ENCODE measurements at regions not wholly inside any gene's neighbourhood (a gene's known extent, or its start where the extent isn't known, plus 50 kb on each side); places are given as distances from the start of the nearest gene placed in this dataset.

GRCh38 chr10:22875581-22875980 is 52.3 kb upstream of the ARMC3 start:
- TF ChIP-seq RARB (CRISPR knock-in tag; IDR thresholded peaks at IDR 0.05) (no peak), JUN (IDR thresholded peaks at IDR 0.05) (no peak), FOSL2 (IDR thresholded peaks at IDR 0.05) (no peak), FOSL2 (CRISPR knock-in tag; IDR thresholded peaks at IDR 0.05) (no peak), RNF2 (IDR thresholded peaks at IDR 0.05; ENCODE audit: borderline replicate concordance, low read depth) (no peak), HOXA7 (CRISPR knock-in tag; IDR thresholded peaks at IDR 0.05) (no peak), GATA3 (IDR thresholded peaks at IDR 0.05; ENCODE audit: borderline replicate concordance) (no peak), MAX (IDR thresholded peaks at IDR 0.05) (no peak), HOXB5 (CRISPR knock-in tag; IDR thresholded peaks at IDR 0.05) (no peak), EP300 (IDR thresholded peaks at IDR 0.05) (no peak), FOXS1 (CRISPR knock-in tag; IDR thresholded peaks at IDR 0.05) (no peak), MAFK (IDR thresholded peaks at IDR 0.05; ENCODE audit: partially characterized antibody) (no peak), MYC (IDR thresholded peaks at IDR 0.05; ENCODE audit: borderline replicate concordance, low read length) (no peak), PBX3 (IDR thresholded peaks at IDR 0.05) (no peak), EHMT2 (IDR thresholded peaks at IDR 0.05; ENCODE audit: low read depth) (no peak), ZFP36 (IDR thresholded peaks at IDR 0.05; ENCODE audit: borderline replicate concordance, partially characterized antibody) (no peak), CHD4 (IDR thresholded peaks at IDR 0.05; ENCODE audit: borderline replicate concordance) (no peak), NR3C1 (IDR thresholded peaks at IDR 0.05) (no peak)
- TF ChIP-seq, protein P1, sequence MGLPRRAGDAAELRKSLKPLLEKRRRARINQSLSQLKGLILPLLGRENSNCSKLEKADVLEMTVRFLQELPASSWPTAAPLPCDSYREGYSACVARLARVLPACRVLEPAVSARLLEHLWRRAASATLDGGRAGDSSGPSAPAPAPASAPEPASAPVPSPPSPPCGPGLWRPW (IDR thresholded peaks at IDR 0.05), result no peak
- TF ChIP-seq, protein P2, sequence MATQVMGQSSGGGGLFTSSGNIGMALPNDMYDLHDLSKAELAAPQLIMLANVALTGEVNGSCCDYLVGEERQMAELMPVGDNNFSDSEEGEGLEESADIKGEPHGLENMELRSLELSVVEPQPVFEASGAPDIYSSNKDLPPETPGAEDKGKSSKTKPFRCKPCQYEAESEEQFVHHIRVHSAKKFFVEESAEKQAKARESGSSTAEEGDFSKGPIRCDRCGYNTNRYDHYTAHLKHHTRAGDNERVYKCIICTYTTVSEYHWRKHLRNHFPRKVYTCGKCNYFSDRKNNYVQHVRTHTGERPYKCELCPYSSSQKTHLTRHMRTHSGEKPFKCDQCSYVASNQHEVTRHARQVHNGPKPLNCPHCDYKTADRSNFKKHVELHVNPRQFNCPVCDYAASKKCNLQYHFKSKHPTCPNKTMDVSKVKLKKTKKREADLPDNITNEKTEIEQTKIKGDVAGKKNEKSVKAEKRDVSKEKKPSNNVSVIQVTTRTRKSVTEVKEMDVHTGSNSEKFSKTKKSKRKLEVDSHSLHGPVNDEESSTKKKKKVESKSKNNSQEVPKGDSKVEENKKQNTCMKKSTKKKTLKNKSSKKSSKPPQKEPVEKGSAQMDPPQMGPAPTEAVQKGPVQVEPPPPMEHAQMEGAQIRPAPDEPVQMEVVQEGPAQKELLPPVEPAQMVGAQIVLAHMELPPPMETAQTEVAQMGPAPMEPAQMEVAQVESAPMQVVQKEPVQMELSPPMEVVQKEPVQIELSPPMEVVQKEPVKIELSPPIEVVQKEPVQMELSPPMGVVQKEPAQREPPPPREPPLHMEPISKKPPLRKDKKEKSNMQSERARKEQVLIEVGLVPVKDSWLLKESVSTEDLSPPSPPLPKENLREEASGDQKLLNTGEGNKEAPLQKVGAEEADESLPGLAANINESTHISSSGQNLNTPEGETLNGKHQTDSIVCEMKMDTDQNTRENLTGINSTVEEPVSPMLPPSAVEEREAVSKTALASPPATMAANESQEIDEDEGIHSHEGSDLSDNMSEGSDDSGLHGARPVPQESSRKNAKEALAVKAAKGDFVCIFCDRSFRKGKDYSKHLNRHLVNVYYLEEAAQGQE (IDR thresholded peaks at IDR 0.05), result no peak
- ChIA-PET CTCF (no interaction called here), POLR2A (no interaction called here)
- WGBS (ENCODE audit: missing lambda C conversion rate), result 25% methylated on average over 5 of the region's 5 CpGs
- Histone ChIP-seq H3K9me3 (no peaks in the 10 kb centered on the region), H3K4me1 (no peaks in the 10 kb centered on the region), H3K4me2 (no peak overlapping the region), H3K4me3 (no peak overlapping the region), H3K27ac (no peak overlapping the region)
- no peak for ATAC-seq
- no peak for FAIRE-seq
- DNase-seq (ENCODE audit: low read depth in 1 of 2, low spot score in 1 of 2), result no peak

GRCh38 chr10:22874189-22874854 is 53.5 kb upstream of the ARMC3 start:
- ChIA-PET POLR2A (no interaction called here), CTCF (interaction anchor here (1.6 kb wide), 1 partner anchor 8 kb away, joined by 4 read pairs; no protein-coding TSS in a partner anchor)
- DNase-seq (ENCODE audit: low read depth in 1 of 2, low spot score in 1 of 2) (no peak), FAIRE-seq (no peak), ATAC-seq (no peak)
- Histone ChIP-seq H3K27ac (no peak overlapping the region), H3K4me2 (no peak overlapping the region), H3K9me3 (no peaks in the 10 kb centered on the region), H3K4me3 (no peak overlapping the region), H3K4me1 (no peaks in the 10 kb centered on the region)
- TF ChIP-seq FOSL2 (IDR thresholded peaks at IDR 0.05) (no peak), FOSL2 (CRISPR knock-in tag; IDR thresholded peaks at IDR 0.05) (no peak), POLR2AphosphoS2 (conservative IDR thresholded peaks at IDR 0.05; ENCODE audit: low read length) (no peak), KDM1A (IDR thresholded peaks at IDR 0.05; ENCODE audit: low read depth) (no peak), ZFP36 (IDR thresholded peaks at IDR 0.05; ENCODE audit: borderline replicate concordance, partially characterized antibody) (no peak), NFE2L2 (conservative IDR thresholded peaks at IDR 0.05; ENCODE audit: low read length) (no peak)
- TF ChIP-seq, protein P2 (IDR thresholded peaks at IDR 0.05), result no peak
- WGBS (ENCODE audit: missing lambda C conversion rate), result 26% methylated on average over 7 of the region's 7 CpGs

Measured in A549 (cell line).